Uterus (tissue), 3 donors: ENCODE measurements at regions not wholly inside any gene's neighbourhood (a gene's known extent, or its start where the extent isn't known, plus 50 kb on each side); places are given as distances from the start of the nearest gene placed in this dataset.
A peak's percentile ranks its signal among the peaks of the same experiment; 100 is the strongest.

Experiments used
- DNase-seq, 2 donors: peaks; one replicate each; pipeline ENCODE4 v3.0.0-alpha.2; 2019 to 2020
- H3K27ac ChIP-seq, 2 donors: fragments of 200-600 bp; sonication (generic); 1 replicate in 1 of 2; 2 replicates in 1 of 2; pipeline ENCODE4 v1.5.1; 2016 to 2018
- H3K27me3 ChIP-seq, 2 donors: fragments of 200-600 bp; sonication (generic); one replicate each; pipeline ENCODE4 v1.5.1; 2018 to 2019; ENCODE audit warnings: control low read depth in 1 of 2
- H3K36me3 ChIP-seq, 2 donors: fragments of 200-600 bp; sonication (generic); one replicate each; pipeline ENCODE4 v1.5.1; 2019; ENCODE audit warnings: control low read depth in 1 of 2
- H3K4me1 ChIP-seq, 2 donors: fragments of 200-600 bp; sonication (generic); one replicate each; pipeline ENCODE4 v1.5.1; 2018 to 2019; ENCODE audit warnings: control low read depth in 1 of 2
- H3K4me3 ChIP-seq, 2 donors: fragments of 200-600 bp; sonication (generic); 1 replicate in 1 of 2; 2 replicates in 1 of 2; pipeline ENCODE4 v1.5.1; 2018 to 2019; ENCODE audit warnings: mild to moderate bottlenecking in 1 of 2
- H3K9me3 ChIP-seq, 2 donors: fragments of 200-600 bp; sonication (generic); one replicate each; pipeline ENCODE4 v1.5.1; 2019; ENCODE audit warnings: control low read depth in 1 of 2
- CTCF ChIP-seq, 4 experiments: fragments of 200-600 bp in 2 of 4; fragments of 450-650 bp in 2 of 4; sonication (generic) in 2 of 4; IDR thresholded peaks; one replicate each; pipeline ENCODE4 v1.5.1; 2016 to 2019; ENCODE audit warnings: antibody characterized with exemption in 4 of 4, mild to moderate bottlenecking in 2 of 4, moderate library complexity in 1 of 4
- POLR2A ChIP-seq, 2 donors: fragments of 450-650 bp; IDR thresholded peaks; one replicate each; pipeline ENCODE4 v1.6.1; 2016; ENCODE audit warnings: antibody characterized with exemption in 2 of 2, mild to moderate bottlenecking in 1 of 2, moderate library complexity in 1 of 2
- intact Hi-C: fragments of 100-400 bp; cut with DNase I; formaldehyde crosslinking; loops from one replicate; pipeline ENCODE4 v1.15.1; 2023; ENCODE audit warnings: low total_unique reads
- donor health status: DM: yes; HTN: yes; CAD: no.

GRCh38 chr2:176681584-176682115 is 412.4 kb downstream of the MTX2 start:
- Histone ChIP-seq H3K4me1 (no peaks in the 10 kb centered on the region), H3K4me3 (no peak overlapping the region), H3K27ac (peak overlapping the region; percentile 85 to 88), H3K9me3 (no peaks in the 10 kb centered on the region), H3K36me3 (no peaks in the 10 kb centered on the region), H3K27me3 (no peaks in the 10 kb centered on the region)
- intact Hi-C loops, result no loop called here
- DNase-seq, result no peak
- no peak for TF ChIP-seq POLR2A (IDR thresholded peaks at IDR 0.05)
- TF ChIP-seq CTCF (IDR thresholded peaks at IDR 0.05), result no peak

- peak overlapping the region; percentile 85 to 88 for H3K27ac ChIP-seq
- H3K9me3 ChIP-seq, result no peaks in the 10 kb centered on the region
- no peaks in the 10 kb centered on the region for H3K27me3 ChIP-seq
- H3K36me3 ChIP-seq, result no peaks in the 10 kb centered on the region
- TF ChIP-seq CTCF (IDR thresholded peaks at IDR 0.05), result no peak
- TF ChIP-seq POLR2A (IDR thresholded peaks at IDR 0.05), result no peak
- intact Hi-C loops, result no loop called here
- H3K4me3 ChIP-seq, result peak overlapping the region in 1 of 2 donors; percentile 5
- no peak for DNase-seq
- H3K4me1 ChIP-seq, result no peaks in the 10 kb centered on the region
Measured at GRCh38 chr2:176682278-176682677, 413.0 kb downstream of the MTX2 start.

GRCh38 chr2:176683618-176684111 is 414.4 kb downstream of the MTX2 start:
- Histone ChIP-seq H3K36me3 (no peaks in the 10 kb centered on the region), H3K27me3 (no peaks in the 10 kb centered on the region), H3K4me1 (no peaks in the 10 kb centered on the region), H3K9me3 (no peaks in the 10 kb centered on the region), H3K4me3 (no peak overlapping the region), H3K27ac (peak overlapping the region; percentile 85 to 88)
- TF ChIP-seq CTCF (IDR thresholded peaks at IDR 0.05), result no peak
- TF ChIP-seq POLR2A (IDR thresholded peaks at IDR 0.05), result no peak
- no peak for DNase-seq
- intact Hi-C loops, result no loop called here

- intact Hi-C loops, result no loop called here
- Histone ChIP-seq H3K9me3 (no peaks in the 10 kb centered on the region), H3K27ac (no peak overlapping the region), H3K4me3 (no peak overlapping the region), H3K36me3 (no peaks in the 10 kb centered on the region), H3K27me3 (no peaks in the 10 kb centered on the region), H3K4me1 (no peaks in the 10 kb centered on the region)
- DNase-seq, result no peak
- TF ChIP-seq CTCF (IDR thresholded peaks at IDR 0.05), result no peak
Measured at GRCh38 chr2:176685908-176686307, 416.7 kb downstream of the MTX2 start.

- H3K36me3 ChIP-seq, result no peaks in the 10 kb centered on the region
- DNase-seq, result no peak
- no peaks in the 10 kb centered on the region for H3K27me3 ChIP-seq
- intact Hi-C loops, result no loop called here
- H3K27ac ChIP-seq, result no peak overlapping the region
- H3K4me1 ChIP-seq, result no peaks in the 10 kb centered on the region
- no peaks in the 10 kb centered on the region for H3K9me3 ChIP-seq
- TF ChIP-seq POLR2A (IDR thresholded peaks at IDR 0.05) (no peak), CTCF (IDR thresholded peaks at IDR 0.05) (no peak)
- no peak overlapping the region for H3K4me3 ChIP-seq
Measured at GRCh38 chr2:176686328-176686727, 417.1 kb downstream of the MTX2 start.
